GM19239 (cell line): ENCODE measurements at regions not wholly inside any gene's neighbourhood (a gene's known extent, or its start where the extent isn't known, plus 50 kb on each side); places are given as distances from the start of the nearest gene placed in this dataset.
"Not testable (repeated sequence)": the region's sequence is repeated elsewhere in the genome, so short reads cannot be mapped to it uniquely, and the experiment has no call there.

ENCODE experiments used
- DNase-seq: peaks from one replicate; pipeline ENCODE4 v3.0.0; 2011; ENCODE audit warnings: low spot score; ENCODE audit not compliant: insufficient read length
- FAIRE-seq: peaks from 2 replicates; lab custom pipeline; 2011; peaks lifted over from hg19 to GRCh38; lab: Jason Lieb, UNC

- FAIRE-seq: no peak
- DNase-seq: no peak
These were observed 260.3 kb upstream of the SPTLC3 start for GRCh38 chr20:12748359-12748994.

GRCh38 chr20:12750221-12750620 lies 258.6 kb upstream of the SPTLC3 start:
- FAIRE-seq (no peak), DNase-seq (no peak)

- not testable (repeated sequence) for FAIRE-seq, DNase-seq
These were observed 255.7 kb upstream of the SPTLC3 start for GRCh38 chr20:12752900-12753693.

- DNase-seq, FAIRE-seq: not testable (repeated sequence)
These were observed 255.0 kb upstream of the SPTLC3 start for GRCh38 chr20:12753742-12754141.

- DNase-seq, FAIRE-seq: not testable (repeated sequence)
These were observed 249.3 kb upstream of the SPTLC3 start for GRCh38 chr20:12759493-12759892.

GRCh38 chr20:12762725-12763124 lies 246.0 kb upstream of the SPTLC3 start:
- FAIRE-seq (no peak), DNase-seq (no peak)

DNA sequence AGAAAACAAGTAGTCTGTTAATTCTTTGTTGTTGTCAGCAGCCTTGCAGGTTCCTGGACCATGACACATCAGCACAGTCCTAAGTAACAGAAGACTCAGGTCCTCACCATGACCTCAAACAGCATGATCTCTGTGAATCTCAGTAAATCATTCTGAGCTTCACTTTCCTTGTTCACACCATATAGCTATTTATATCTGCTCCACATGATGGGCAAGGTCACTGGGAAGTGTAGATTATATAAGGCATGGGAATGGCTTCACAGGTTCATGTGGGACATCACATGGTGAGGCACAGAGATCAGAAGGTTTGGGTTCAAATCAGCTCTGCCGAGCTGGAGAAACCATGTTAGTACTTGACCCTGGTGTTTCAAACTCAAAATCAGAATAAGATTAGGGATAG lies 245.4 kb upstream of the SPTLC3 start:
- no peak for DNase-seq
- FAIRE-seq: no peak

- FAIRE-seq (no peak), DNase-seq (no peak)
These were observed 244.7 kb upstream of the SPTLC3 start for GRCh38 chr20:12764053-12764452.

GRCh38 chr20:12764851-12765250 lies 243.9 kb upstream of the SPTLC3 start:
- DNase-seq (no peak), FAIRE-seq (no peak)

GRCh38 chr20:12773936-12774335 lies 234.8 kb upstream of the SPTLC3 start:
- DNase-seq (no peak), FAIRE-seq (no peak)

DNA sequence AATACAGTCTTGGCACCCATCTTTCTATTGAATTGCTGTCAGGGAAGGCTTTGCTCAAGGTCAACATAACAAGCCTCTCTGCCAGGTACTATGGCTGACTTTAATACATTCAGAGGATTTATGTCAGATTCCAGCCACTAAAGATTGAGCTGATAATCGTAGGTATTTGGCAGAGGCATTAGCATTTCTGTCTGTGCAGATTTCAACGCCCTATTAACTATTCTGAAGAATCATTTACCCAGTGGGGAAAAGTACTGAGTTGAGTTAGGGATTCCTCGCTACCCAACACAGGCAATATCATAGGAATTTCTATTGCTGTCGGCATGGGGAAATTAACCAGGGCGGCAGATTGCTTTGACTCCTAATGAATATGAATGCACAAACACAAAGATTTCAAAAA lies 233.7 kb upstream of the SPTLC3 start:
- DNase-seq: no peak
- FAIRE-seq: no peak

GRCh38 chr20:12777016-12777415 lies 231.8 kb upstream of the SPTLC3 start:
- DNase-seq: no peak
- no peak for FAIRE-seq

- FAIRE-seq (no peak), DNase-seq (no peak)
These were observed 222.5 kb upstream of the SPTLC3 start for GRCh38 chr20:12786276-12786675.

GRCh38 chr20:12788632-12789299 lies 220.0 kb upstream of the SPTLC3 start:
- DNase-seq: no peak
- no peak for FAIRE-seq

DNA sequence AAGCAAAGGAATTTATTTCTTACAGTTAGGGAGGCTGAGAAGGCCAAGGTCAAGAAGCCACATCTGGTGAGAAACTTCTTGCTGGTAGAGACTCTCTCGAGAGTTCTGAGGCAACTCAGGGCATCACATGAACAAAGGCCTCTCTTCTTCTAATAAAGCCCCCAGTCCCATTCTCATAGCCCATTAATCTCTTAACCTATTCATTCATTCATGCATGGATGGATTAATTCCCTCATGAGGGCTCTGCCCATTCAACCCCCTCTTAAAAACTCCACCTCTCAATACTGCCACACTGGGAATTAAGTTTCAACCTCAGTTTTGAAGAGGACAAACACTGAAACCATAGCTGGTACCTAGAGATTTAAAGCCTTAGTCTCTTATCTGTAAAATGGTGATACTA lies 217.9 kb upstream of the SPTLC3 start:
- FAIRE-seq: no peak
- no peak for DNase-seq

GRCh38 chr20:12798286-12798685 lies 210.5 kb upstream of the SPTLC3 start:
- DNase-seq (no peak), FAIRE-seq (no peak)

DNA sequence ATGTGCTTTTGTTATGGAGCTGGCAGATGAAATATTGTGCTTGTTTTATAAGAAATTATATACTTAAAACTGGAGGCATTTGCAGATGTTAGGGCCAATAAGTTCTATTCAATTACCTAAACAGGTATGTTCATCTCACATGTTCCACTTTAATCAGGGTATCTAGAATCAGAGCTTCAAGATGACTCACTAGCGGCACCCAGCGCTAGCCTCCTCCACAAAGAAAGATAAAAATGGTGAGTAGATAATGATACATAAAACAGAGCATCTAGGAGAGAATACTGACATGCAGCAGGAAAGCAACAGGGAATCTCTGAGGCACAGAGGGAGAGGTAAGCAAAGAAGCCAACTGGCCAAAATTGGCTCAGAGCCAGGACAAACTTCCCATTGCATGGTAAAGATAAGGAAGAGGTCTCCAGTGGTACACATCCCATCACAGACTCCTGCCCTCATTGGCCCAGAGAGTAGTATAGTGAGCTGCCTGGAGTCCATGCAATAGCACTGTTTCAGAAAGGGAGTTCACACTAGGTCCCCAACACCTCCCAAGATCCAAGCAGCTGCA lies 200.7 kb upstream of the SPTLC3 start:
- FAIRE-seq (no peak), DNase-seq (no peak)

GRCh38 chr20:12815231-12815768 lies 193.5 kb upstream of the SPTLC3 start:
- FAIRE-seq: no peak
- DNase-seq: no peak

DNA sequence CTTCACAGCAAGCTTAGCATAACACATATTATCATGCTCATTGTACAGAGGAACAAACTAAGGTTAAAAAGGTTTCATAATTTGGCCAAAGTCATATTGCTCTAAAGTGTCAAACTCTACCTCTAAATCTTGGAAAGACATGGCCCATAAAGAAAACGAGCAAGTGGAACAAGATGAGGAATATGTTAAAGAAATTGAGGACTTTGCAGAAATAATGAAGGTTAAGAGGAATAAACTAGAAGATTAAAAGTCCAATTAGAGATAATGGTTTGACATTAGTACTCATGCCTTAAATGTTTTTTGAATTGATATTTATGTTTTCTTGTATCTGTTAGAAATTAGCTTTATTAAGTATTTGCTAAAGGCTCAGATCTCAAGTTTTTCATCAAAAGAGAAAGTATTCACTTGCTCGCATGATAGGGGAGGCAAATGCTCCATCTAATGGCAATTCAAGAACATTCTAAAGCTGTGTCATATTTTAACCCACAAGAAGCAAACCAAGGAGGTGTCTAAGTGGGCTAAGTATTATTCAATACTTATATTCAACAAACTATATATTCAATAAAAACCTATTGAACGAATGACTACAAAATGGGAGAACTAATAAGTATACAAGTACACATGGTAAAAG lies 192.9 kb upstream of the SPTLC3 start:
- FAIRE-seq (no peak), DNase-seq (no peak)

- FAIRE-seq: no peak
- no peak for DNase-seq
These were observed 187.5 kb upstream of the SPTLC3 start for GRCh38 chr20:12821249-12821648.
